Endodermal cell (in vitro differentiated cells): ENCODE measurements at regions not wholly inside any gene's neighbourhood (a gene's known extent, or its start where the extent isn't known, plus 50 kb on each side); places are given as distances from the start of the nearest gene placed in this dataset.

ENCODE experiments used
- DNase-seq: peaks from one replicate; pipeline ENCODE4 v3.0.0-alpha.2; 2017
- H3K27ac ChIP-seq: 2 replicates; pipeline ENCODE4 v1.5.1; 2013; ENCODE audit warnings: mild to moderate bottlenecking, low read depth, low read length, moderate library complexity
- H3K27me3 ChIP-seq: 2 replicates; pipeline ENCODE4 v1.6.1; 2013; ENCODE audit warnings: mild to moderate bottlenecking, low read length, moderate library complexity; ENCODE audit not compliant: insufficient read depth, control insufficient read depth, poor library complexity, severe bottlenecking
- H3K36me3 ChIP-seq: 2 replicates; pipeline ENCODE4 v1.7.0; 2013; ENCODE audit warnings: mild to moderate bottlenecking, low read length, moderate library complexity; ENCODE audit not compliant: control insufficient read depth, insufficient read depth
- H3K4me1 ChIP-seq: one replicate; pipeline ENCODE4 v1.7.0; 2013; ENCODE audit warnings: low read length; ENCODE audit not compliant: control insufficient read depth, insufficient read depth
- H3K4me3 ChIP-seq: 2 replicates; pipeline ENCODE4 v1.5.1; 2013; ENCODE audit warnings: mild to moderate bottlenecking, low read length, moderate library complexity
- H3K9ac ChIP-seq: 2 replicates; pipeline ENCODE4 v1.6.1; 2013; ENCODE audit warnings: mild to moderate bottlenecking, low read length, moderate library complexity; ENCODE audit not compliant: poor library complexity, severe bottlenecking; ENCODE audit errors: extremely low read depth
- H3K9me3 ChIP-seq: 2 replicates; pipeline ENCODE4 v1.6.1; 2013; ENCODE audit warnings: mild to moderate bottlenecking, low read length, moderate library complexity; ENCODE audit not compliant: control insufficient read depth
- H3K27ac Mint-ChIP-seq: 2 replicates; pipeline ENCODE4 v1.8.0; 2020; ENCODE audit warnings: mixed read lengths
- H3K27me3 Mint-ChIP-seq: 2 replicates; pipeline ENCODE4 v1.8.0; 2021; ENCODE audit warnings: mild to moderate bottlenecking, mixed read lengths; ENCODE audit not compliant: insufficient read depth
- H3K36me3 Mint-ChIP-seq: 2 replicates; pipeline ENCODE4 v1.8.0; 2020; ENCODE audit warnings: low read depth, mixed read lengths
- H3K4me1 Mint-ChIP-seq: 2 replicates; pipeline ENCODE4 v1.8.0; 2020; ENCODE audit warnings: mixed read lengths
- H3K4me3 Mint-ChIP-seq: 2 replicates; pipeline ENCODE4 v1.8.0; 2020; ENCODE audit warnings: mild to moderate bottlenecking, moderate library complexity, mixed read lengths
- H3K9me3 Mint-ChIP-seq: 2 replicates; pipeline ENCODE4 v1.8.0; 2020; ENCODE audit warnings: mild to moderate bottlenecking, mixed read lengths
- CTCF ChIP-seq: fragments of 200-600 bp; sonication (generic); conservative IDR thresholded peaks from 2 replicates; pipeline ENCODE4 v1.5.0; 2021; ENCODE audit warnings: antibody characterized with exemption, mild to moderate bottlenecking
- WGBS, 2 experiments: methylation state at CpG; one replicate each; pipeline versions ENCODE4 v1.1.5 to v1.1.7; 2013; ENCODE audit warnings: missing lambda C conversion rate in 2 of 2, mixed read lengths in 1 of 2; ENCODE audit not compliant: insufficient coverage in 1 of 2, insufficient read length in 1 of 2; 5-methylcytosine and 5-hydroxymethylcytosine counted together

GRCh38 chr2:147109291-147109690, 735.5 kb upstream of the ACVR2A start:
- 98% methylated on average over 2 of the region's 2 CpGs; no CpG with 5 or more reads in 1 of the 2 experiments for WGBS, 2 experiments
- H3K9ac ChIP-seq: no peak overlapping the region
- H3K27me3 Mint-ChIP-seq: no peaks in the 10 kb centered on the region
- H3K4me1 Mint-ChIP-seq: no peaks in the 10 kb centered on the region
- H3K9me3 ChIP-seq: no peaks in the 10 kb centered on the region
- H3K36me3 Mint-ChIP-seq: no peaks in the 10 kb centered on the region
- H3K9me3 Mint-ChIP-seq: peaks cover 3% of the 10 kb centered on the region
- H3K4me3 ChIP-seq: no peak overlapping the region
- no peak for TF ChIP-seq CTCF
- no peaks in the 10 kb centered on the region for H3K27me3 ChIP-seq
- H3K27ac ChIP-seq: no peak overlapping the region
- no peaks in the 10 kb centered on the region for H3K36me3 ChIP-seq
- H3K4me1 ChIP-seq: no peaks in the 10 kb centered on the region
- DNase-seq: no peak
- H3K4me3 Mint-ChIP-seq: no peak overlapping the region
- no peak overlapping the region for H3K27ac Mint-ChIP-seq

GRCh38 chr2:147108548-147108947, 736.3 kb upstream of the ACVR2A start:
- H3K9ac ChIP-seq: no peak overlapping the region
- H3K4me1 ChIP-seq: no peaks in the 10 kb centered on the region
- TF ChIP-seq CTCF: no peak
- H3K4me1 Mint-ChIP-seq: no peaks in the 10 kb centered on the region
- H3K27ac ChIP-seq: no peak overlapping the region
- WGBS, 2 experiments: 93 to 100% methylated on average over 2 of the region's 2 CpGs
- H3K9me3 Mint-ChIP-seq: peaks cover 3% of the 10 kb centered on the region
- H3K36me3 Mint-ChIP-seq: no peaks in the 10 kb centered on the region
- H3K4me3 ChIP-seq: no peak overlapping the region
- no peaks in the 10 kb centered on the region for H3K9me3 ChIP-seq
- no peaks in the 10 kb centered on the region for H3K36me3 ChIP-seq
- DNase-seq: no peak
- H3K27ac Mint-ChIP-seq: no peak overlapping the region
- H3K4me3 Mint-ChIP-seq: no peak overlapping the region
- H3K27me3 Mint-ChIP-seq: no peaks in the 10 kb centered on the region
- H3K27me3 ChIP-seq: no peaks in the 10 kb centered on the region

GRCh38 chr2:147101941-147102790, 742.7 kb upstream of the ACVR2A start:
- no peaks in the 10 kb centered on the region for H3K36me3 ChIP-seq
- no peak for DNase-seq
- no peak overlapping the region for H3K27ac Mint-ChIP-seq
- no peaks in the 10 kb centered on the region for H3K9me3 Mint-ChIP-seq
- no peaks in the 10 kb centered on the region for H3K4me1 ChIP-seq
- H3K27me3 ChIP-seq: no peaks in the 10 kb centered on the region
- H3K9ac ChIP-seq: no peak overlapping the region
- no peaks in the 10 kb centered on the region for H3K36me3 Mint-ChIP-seq
- H3K4me3 ChIP-seq: no peak overlapping the region
- no peaks in the 10 kb centered on the region for H3K27me3 Mint-ChIP-seq
- no peaks in the 10 kb centered on the region for H3K4me1 Mint-ChIP-seq
- no peak overlapping the region for H3K27ac ChIP-seq
- no peaks in the 10 kb centered on the region for H3K9me3 ChIP-seq
- no peak overlapping the region for H3K4me3 Mint-ChIP-seq
- 92 to 100% methylated on average over 4 to 5 of the region's 5 CpGs for WGBS, 2 experiments
- no peak for TF ChIP-seq CTCF
